ENCODE measurements at regions not wholly inside any gene's neighbourhood (a gene's known extent, or its start where the extent isn't known, plus 50 kb on each side); places are given as distances from the start of the nearest gene placed in this dataset.
"Not testable (repeated sequence)": the region's sequence is repeated elsewhere in the genome, so short reads cannot be mapped to it uniquely, and the experiment has no call there.

DNA sequence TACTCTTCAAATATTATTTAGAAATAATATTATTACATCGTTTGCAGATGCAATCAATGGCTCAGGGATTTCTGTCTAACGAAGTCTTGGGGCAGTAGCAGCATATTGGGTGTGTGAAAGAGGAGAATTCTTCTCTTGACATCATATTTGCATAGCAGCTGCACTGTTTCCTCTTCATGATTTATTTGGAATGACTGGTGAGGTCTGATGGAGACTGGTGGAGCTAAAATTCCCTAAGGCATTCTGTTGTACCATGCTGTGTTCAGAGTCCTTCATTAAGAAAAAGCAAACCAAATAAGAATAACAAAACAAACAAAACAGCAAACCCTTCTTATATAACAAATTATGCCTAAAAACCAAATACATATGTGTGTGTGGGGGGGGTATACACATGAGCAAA is 177.6 kb downstream of the DIRAS2 start:
- DNase-seq (ENCODE audit: low read depth) = no peak

DNA sequence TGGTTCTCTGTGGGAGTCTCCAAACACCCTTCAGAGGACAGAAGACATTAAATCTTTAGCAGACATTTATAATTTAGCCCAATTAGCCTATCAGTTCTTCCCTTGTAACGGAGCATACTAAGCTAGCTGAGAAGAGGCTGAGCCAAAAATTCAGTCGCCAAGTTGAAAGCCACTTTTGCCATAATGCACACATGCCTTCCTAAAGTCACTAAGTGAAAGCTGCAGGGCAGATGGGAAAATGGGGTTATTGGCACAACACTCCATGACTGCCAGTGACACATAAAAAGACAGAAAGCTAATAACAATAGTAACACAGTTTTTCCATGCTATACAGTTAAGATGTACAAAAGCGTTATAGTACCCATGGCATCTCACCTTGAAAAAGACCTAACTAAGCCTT is 176.2 kb downstream of the DIRAS2 start:
- no peak for DNase-seq (ENCODE audit: low read depth)

DNA sequence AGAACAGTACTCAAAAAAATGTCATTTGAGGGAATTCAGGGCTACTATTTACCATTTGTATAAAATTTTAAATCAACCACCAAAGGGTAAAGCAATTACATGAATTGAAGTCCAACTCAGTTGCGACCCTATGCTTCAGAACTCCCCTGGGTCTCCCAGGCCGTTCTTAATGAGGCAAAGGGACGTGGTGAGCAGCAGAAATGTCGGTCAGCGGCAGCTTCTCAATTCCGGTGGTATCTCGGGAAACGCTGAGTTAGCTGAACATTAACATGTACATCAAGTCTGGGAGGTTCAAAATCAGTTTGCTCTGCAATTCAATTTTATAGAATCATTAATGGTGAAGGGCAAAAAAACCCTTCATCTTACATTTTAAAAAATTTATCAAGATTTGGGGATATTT is 173.2 kb downstream of the DIRAS2 start:
- no peak for DNase-seq (ENCODE audit: low read depth)

DNA sequence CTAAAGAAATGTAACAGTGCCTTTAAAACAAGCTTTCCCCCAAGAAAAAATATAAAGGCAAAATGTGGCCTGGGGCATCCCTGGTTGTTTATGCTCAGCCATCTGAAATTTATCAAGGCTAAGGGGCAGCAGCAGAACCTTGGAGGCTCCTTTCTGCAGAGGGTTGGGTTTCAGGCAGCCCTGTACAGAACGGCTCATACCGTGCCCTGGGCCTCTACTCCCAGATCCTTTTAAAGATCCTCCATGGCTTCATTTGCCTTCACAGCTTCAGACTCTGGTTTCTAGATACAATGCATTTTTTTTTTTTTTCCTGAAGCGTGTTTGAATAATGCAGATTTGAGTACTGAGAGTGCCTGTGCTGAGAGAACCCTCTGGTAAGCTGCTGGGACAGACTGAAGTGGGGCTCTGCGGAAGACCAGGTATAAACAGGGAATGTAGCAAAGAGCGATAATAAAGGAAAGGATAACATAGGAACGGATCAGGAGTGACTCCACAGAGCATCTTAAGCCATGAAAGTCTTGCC is 172.7 kb downstream of the DIRAS2 start:
- DNase-seq (ENCODE audit: low read depth) = no peak

DNA sequence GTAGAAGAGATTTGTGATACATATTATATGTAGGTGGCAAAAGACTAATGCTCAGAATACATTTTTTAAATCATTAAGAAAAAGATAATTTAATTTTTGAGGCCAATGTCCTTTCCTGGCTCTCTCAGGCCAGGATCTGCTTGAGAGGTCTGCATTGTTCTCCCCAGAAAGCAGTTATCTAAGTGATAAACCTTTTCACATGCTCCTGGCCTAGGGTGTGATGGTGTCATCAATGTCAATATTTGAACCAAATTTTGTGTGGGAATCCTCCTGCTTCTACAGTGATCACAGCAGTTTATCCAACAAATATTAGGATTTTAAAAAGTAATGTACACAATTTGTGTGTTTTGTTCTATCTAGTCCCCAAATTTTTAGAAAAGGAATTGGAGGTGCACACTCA is 166.6 kb downstream of the DIRAS2 start:
- DNase-seq (ENCODE audit: low read depth) = no peak

DNA sequence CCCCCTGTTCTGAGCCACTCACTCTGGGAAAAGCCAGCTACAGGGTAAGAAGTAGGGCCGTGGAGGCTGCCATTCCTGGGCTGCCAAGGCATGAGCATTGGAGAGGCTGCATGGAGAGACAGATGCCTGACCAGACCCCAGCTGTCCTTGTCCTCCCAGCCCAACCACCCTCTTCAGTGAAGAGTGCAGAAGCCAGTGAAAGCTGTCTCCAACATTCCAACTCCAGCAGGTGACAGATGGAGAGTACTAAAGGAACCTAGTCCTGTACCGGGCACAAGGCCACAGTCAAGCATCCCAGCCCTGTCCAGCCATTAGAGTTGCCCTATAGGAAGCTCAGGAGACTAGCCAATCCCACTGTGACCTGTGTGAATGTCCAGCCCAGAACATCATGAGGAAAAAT is 165.1 kb downstream of the DIRAS2 start:
- no peak for DNase-seq (ENCODE audit: low read depth)

DNA sequence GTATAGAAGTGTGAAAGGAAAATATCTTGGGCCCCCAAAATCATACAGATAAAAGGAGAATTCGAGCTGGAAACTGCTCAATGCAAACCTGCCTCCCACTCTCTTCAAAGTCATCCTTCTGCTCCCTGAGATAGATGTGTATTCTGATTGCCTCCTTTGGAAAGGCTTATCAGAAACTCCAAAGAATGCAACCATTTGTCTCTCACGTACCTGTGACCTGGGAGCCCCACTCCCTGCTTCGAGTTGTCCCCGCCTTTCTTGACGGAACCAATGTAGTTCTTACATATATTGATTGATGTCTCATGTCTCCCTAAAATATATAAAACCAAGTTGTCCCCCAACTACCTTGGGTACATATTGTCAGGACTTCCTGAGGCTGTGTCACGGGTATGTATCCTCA is 163.8 kb downstream of the DIRAS2 start:
- no peak for DNase-seq (ENCODE audit: low read depth)

DNA sequence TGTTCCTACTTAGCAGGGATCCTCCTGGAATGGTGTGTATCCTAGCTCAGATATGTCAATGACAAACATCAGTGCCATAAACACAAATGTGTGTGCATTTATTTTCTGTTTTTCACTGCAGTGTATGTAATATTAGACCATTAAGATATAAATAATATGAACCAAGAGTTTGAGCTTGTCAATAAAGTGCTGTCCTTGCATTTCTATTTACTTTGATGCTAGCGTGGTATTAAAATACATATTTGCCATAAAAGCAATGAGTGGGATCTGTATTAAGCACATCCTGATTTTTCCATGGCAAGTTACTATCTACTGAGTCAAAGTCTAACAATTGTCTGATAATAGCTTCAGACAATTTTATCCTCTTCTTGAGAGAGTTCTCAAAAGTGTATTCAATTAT is 157.6 kb downstream of the DIRAS2 start:
- no peak for DNase-seq (ENCODE audit: low read depth)

DNA sequence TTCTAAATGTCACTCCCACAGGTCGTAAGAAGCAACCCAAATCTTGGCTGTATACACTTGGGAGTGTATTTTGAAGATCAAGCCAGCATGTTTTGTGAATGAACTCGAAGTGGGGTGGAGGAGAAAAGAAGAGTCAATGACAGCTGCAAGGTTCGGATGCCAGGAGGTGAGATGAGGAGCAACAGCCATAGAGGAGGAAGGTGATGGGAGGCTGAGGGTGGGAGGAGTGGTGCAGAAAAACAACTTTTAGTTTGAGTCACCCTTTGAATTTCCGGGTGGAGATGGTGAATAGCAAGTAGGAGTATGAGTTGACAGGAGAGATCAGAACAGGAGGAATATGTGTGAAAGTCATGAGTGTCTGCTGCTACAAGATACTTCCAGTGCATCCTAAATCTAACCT is 153.6 kb downstream of the DIRAS2 start:
- no peak for DNase-seq (ENCODE audit: low read depth)

DNA sequence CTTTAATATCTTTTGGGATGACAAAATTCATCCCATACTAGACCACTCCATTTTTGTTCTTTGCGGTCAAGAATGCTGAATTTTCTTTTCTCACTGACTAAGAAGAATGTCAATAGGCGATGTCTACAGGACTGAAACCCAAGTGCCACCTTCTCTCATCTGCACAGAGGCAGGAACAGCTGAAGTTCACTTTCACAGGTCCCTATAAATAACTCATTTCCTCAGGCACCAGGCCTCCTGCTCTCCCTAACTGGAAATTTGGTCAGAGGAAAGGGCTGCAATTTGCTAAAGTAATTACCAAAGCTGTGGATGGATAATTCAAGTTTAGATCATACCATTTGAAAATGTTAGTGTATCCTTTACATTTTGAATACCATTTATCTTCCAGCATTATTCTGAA is 142.9 kb downstream of the DIRAS2 start:
- DNase-seq (ENCODE audit: low read depth) = no peak

DNA sequence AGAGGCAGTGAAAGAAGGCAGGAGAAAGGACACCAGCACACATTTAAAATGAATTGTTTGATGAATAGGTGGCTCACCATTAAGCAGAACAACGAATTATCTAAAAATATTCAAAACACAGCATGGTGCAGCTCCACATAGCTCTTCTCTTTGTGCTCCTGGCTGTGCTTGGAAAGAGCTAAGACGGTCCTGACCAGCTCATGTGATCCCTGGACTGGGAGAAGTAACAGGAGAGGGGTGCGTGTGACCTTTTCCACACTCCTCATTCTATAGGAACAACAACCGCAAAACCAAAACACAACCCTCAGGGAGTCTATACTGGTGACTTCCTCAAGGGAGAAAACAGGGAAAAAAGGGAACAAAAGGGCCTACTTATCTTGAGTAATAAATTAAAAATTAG is 140.5 kb downstream of the DIRAS2 start:
- no peak for DNase-seq (ENCODE audit: low read depth)

DNA sequence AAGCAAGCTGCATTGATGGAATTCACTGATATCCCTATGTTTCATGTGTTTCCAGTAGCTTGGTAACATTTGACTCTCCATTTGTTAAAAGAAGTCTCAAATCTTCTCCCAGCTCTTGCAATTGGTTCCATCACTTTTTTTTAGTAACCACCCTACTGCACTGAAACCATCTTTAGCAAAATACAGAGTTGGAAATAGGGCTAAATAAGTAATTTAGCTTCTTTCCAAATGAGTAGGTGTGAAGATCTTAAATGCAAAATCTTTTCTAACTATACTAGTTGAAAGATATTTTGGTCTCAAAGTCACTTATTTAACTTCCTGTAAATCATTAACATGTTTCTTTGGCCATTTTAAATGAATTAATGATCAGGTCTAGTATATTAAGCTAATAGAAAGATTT is 138.1 kb downstream of the DIRAS2 start:
- no peak for DNase-seq (ENCODE audit: low read depth)

DNA sequence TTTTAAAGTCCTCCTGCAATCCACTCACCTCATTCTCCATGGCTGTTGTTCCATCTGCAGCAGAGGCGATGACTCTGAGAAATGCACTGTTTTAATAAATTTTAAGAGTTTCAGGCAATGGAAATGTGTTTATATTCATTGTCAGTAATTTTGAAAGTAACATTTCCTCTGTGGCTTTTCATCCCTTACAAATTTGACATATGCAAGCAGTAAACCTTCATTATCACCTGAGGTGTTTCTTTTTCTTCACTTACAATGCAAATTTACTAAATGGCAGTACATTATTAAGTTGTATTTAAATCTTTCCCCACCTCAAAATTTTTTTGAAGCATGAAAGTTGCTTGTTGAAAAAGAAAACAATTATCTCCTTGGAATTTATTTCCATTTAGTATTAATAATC is 136.9 kb downstream of the DIRAS2 start:
- DNase-seq (ENCODE audit: low read depth) = no peak

DNA sequence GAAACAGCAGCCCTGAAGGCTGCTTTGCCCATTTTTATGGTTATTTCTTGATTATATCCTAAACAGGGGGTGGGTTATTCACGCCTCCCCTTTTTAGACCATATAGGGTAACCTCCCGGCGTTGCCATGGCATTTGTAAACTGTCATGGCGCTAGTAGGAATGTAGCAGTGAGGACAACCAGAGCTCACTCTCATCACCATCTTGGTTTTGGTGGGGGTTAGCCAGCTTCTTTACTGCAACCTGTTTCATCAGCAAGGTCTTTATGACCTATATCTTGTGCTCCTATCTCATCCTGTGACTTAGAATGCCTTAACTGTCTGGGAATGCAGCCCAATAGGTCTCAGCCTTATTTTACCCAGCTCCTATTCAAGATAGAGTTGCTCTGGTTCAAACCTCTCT is 136.2 kb downstream of the DIRAS2 start:
- DNase-seq (ENCODE audit: low read depth) = not testable (repeated sequence)

DNA sequence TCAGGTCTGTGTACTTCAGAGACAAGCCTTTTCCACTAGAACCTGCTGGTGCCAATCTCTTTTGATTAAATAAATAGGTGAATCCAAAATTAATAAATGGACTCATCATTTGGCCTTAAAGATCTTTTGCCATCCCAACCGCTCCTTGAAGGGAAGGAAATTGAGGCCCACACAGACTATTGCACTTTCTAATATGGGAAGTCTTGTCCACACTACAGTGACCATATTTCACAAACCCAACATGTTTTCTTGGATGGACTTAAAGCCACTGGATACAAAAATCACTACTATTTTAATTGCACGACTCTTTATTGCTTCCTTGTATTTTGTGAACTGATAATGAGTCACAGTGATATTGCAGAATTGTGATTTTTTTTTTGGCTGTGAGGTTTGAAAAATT is 135.0 kb downstream of the DIRAS2 start:
- DNase-seq (ENCODE audit: low read depth) = no peak

DNA sequence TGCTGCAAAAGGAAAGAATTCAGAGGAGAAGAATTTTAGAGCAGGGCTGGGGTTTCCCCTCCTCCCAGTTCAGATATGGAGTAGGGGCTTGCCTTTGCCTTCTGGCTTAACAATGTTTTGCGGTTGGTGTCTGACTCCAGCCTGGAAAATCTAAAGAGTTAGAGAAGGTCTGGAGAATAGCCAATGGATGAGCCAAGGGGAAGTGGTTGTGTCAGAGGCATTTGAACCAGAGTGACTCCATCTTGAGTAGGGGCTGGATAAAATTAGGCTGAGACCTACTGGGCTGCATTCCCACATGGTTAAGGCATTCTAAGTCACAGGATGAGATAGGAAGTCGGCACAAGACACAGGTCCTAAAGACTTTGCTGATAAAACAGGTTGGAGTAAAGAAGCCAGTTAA is 133.7 kb downstream of the DIRAS2 start:
- no peak for DNase-seq (ENCODE audit: low read depth)

DNA sequence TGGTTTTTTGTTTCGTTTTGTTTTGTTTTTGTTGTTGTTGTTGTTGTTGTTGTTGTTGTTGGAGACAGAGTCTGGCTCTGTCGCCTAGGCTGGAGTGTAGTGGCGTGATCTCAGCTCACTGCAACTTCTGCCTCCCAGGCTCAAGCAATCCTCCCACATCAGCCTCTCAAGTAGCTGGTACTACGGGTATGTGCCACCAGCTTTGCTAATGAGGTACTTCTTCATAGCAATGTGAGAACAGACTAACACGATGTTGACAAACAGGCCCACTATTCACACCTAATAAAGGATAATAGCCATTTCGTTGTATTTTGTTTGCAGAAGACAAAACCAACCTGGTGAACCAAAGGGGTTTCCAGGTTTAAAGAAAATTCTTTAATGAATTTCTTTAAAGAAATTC is 130.9 kb downstream of the DIRAS2 start:
- DNase-seq (ENCODE audit: low read depth) = no peak

DNA sequence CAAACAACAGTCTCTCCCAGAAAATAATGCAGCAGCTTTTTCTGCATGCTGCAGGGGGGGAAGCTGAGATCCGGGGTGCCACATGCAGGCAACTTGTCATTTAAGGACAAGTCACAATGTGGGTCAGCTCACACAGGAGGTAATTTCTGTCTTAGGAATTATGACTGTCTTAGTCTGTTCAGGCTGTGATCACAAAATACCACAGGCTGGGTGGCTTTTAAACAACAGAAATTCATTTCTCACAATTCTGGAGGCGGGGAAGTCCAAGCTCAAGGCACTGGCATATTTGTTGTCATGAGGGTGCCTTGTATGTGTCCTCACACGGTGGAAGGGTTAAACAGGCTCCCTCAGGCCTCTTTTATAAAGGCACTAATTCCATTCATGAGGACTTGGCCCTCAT is 127.7 kb downstream of the DIRAS2 start:
- no peak for DNase-seq (ENCODE audit: low read depth)

DNA sequence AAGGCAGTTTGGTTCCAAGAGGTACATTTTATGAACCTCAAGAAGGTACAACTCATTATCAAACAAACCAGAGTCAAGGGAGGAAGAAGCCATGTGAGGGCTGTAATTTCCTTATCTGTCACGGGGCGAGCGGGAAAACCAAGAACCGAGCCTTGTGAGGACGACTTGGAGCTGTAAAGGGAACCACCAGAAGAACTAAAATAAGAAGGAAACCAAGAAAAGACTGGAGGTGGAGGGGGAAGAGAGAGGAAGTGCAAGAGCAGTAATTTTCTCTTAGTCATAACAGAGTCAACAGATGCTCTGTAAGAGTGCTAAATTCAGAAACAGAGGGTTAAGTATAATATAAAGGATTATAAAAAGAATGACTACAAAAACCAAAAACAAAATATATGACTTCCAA is 127.1 kb downstream of the DIRAS2 start:
- DNase-seq (ENCODE audit: low read depth) = no peak

DNA sequence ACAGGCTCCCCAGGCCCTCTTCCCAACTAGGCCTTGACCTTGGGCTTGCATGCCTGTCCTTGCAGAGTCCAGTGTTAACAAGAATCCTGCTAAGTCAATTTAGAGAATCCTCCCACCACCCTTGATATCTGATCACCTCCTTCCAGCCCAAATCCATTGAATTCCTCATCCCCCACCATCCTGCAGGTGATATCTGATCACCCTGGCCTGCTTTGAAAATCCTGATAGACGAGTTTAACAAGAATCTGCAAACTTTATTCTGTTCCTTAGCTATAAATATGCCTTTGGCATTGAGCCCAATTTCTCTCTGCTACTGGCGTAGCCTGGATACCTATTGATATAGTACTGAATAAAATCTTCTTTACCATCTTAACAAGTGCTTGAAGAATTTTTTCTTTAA is 125.5 kb downstream of the DIRAS2 start:
- no peak for DNase-seq (ENCODE audit: low read depth)

DNA sequence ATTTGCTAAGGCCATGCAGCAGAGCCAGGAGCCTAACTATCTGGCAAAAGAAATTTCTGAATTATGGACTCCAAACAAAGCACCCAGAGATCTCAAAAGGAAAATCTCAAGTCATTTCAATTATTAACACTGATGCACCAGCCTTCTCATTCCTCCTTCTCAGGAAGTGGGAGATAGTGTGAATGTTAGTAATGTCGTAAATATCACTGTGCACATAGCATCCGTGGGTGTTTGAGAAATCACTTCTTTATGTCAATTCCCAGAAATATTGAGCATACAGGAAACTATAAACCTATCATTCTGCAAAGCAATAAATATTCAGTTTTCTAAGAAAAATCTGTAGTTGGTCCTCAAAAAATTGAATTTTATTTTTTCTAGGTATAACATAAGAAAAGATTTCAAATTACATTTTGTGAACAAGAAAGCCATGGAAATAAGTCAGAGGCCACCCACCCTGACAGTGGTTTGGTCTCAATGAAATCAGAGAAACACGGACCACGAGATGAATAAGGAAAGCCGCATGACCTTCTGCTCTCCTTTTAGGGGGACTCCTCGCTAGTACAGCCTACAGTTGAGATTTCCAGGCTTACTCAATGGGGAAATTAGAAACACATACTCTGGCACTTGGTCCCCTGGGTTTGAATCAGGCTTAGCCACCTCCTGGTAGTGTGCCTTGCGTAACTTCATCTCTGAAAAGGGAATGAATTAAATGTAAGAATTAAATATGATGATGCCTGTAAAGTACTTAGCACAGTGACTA is 120.6 kb downstream of the DIRAS2 start:
- DNase-seq (ENCODE audit: low read depth) = no peak

DNA sequence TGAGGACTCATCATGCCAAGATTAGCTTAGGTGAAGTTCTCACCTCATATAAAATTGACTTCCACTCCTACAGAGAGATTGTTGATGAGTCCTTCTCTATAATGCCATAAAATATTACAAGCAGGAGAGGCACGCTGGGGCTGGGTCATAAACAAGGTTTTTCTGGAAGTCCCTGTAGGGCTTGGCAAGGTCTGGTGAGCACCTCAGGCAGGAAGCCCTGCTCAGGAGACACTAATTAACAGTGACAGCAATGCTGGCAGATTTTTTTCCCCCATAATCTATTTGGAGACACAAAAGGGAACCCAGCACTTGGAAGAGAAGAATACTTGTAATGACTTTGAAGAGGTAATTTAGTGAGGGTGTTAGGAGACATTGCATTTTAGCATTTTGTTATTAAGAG is 118.7 kb downstream of the DIRAS2 start:
- DNase-seq (ENCODE audit: low read depth) = no peak

DNA sequence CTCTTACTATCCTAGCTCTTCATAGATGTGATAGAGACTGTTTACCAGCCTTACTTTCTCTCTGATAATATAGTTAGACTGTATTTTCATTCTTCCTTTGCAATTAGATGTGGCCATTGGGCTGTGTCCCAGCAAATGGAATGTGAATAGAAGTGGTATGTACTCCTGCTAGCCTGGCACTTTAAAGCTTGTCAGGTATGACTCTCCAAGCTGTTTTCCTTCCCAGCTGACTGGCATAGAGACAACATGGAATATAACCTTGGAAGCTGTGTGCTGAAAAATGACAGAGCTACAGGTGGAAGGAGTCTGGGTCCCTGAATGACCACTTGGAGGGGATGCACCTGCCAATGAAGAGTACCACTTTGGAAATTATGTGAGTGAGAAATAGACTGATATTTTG is 116.2 kb downstream of the DIRAS2 start:
- DNase-seq (ENCODE audit: low read depth) = no peak

DNA sequence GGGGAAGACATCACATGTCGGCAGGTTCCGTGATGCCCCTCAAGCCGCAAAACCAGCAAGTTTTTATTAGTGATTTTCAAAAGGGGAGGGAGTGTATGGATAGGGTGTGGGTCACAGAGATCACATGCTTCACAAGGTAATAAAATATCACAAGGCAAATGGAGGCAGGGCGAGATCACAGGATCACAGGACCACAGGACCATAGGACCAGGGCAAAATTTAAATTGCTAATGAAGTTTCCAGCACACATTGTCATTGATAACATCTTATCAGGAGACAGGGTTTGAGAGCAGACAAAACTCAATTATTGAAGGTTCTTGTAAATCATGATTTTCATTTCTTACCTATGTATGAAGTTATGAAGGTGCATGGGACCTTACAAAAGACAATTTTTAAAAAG is 106.5 kb downstream of the DIRAS2 start:
- DNase-seq (ENCODE audit: low read depth) = not testable (repeated sequence)

Measured in ELR (cell line).